Esophagus muscularis mucosa (tissue), 3 donors: ENCODE measurements at regions not wholly inside any gene's neighbourhood (a gene's known extent, or its start where the extent isn't known, plus 50 kb on each side); places are given as distances from the start of the nearest gene placed in this dataset.

Source experiments
- CTCF ChIP-seq, 3 experiments: fragments of 200-600 bp in 2 of 3; fragments of 450-650 bp in 1 of 3; sonication (generic) in 2 of 3; IDR thresholded peaks; one replicate each; pipeline ENCODE4 v1.5.1; 2017 to 2019; ENCODE audit warnings: antibody characterized with exemption in 3 of 3, mild to moderate bottlenecking in 2 of 3, moderate library complexity in 1 of 3
- POLR2A ChIP-seq: fragments of 450-650 bp; IDR thresholded peaks from one replicate; pipeline ENCODE4 v1.6.1; 2017; ENCODE audit warnings: antibody characterized with exemption, moderate library complexity, mild to moderate bottlenecking, low read depth

- TF ChIP-seq CTCF (IDR thresholded peaks at IDR 0.05) (no peak), POLR2A (no peak)
Observed at GRCh38 chrX:42720209-42720608, 57.8 kb downstream of the PPP1R2C start.
